ENCODE measurements at regions not wholly inside any gene's neighbourhood (a gene's known extent, or its start where the extent isn't known, plus 50 kb on each side); places are given as distances from the start of the nearest gene placed in this dataset.

DNA sequence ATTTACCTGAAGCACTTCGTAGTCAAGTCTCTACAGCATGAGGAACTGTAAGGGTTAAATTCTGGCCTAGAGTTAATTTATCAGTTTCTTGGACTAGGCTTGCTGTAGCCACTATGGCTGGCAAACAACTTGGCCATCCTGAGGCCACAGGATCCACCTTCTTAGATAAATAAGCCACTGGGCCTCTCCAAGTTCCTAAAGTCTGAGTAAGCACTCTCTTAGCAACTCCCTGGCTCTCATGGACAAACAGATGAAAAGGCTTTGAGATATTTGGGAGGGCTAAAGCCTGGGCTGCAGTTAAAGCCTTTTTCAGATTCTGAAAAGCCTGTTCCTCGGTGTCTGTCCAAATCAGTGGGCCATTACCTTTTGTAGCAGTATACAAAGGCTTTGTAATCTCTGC lies 675.0 kb downstream of the TMEM121 start:
- TF ChIP-seq, protein P1, sequence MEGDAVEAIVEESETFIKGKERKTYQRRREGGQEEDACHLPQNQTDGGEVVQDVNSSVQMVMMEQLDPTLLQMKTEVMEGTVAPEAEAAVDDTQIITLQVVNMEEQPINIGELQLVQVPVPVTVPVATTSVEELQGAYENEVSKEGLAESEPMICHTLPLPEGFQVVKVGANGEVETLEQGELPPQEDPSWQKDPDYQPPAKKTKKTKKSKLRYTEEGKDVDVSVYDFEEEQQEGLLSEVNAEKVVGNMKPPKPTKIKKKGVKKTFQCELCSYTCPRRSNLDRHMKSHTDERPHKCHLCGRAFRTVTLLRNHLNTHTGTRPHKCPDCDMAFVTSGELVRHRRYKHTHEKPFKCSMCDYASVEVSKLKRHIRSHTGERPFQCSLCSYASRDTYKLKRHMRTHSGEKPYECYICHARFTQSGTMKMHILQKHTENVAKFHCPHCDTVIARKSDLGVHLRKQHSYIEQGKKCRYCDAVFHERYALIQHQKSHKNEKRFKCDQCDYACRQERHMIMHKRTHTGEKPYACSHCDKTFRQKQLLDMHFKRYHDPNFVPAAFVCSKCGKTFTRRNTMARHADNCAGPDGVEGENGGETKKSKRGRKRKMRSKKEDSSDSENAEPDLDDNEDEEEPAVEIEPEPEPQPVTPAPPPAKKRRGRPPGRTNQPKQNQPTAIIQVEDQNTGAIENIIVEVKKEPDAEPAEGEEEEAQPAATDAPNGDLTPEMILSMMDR (IDR thresholded peaks at IDR 0.05; ENCODE audit: insufficient read depth, low read depth, low read length) = no peak
- no peak for TF ChIP-seq EZH2 (IDR thresholded peaks at IDR 0.05; ENCODE audit: insufficient read depth, low read length)
